GM23248 (cell line): ENCODE measurements at regions not wholly inside any gene's neighbourhood (a gene's known extent, or its start where the extent isn't known, plus 50 kb on each side); places are given as distances from the start of the nearest gene placed in this dataset.
A peak's percentile ranks its signal among the peaks of the same experiment; 100 is the strongest.

Experiments
- DNase-seq: peaks from one replicate; pipeline ENCODE4 v3.0.0-alpha.2; 2015
- H2AFZ ChIP-seq: fragments of 200-600 bp; sonication (generic); 2 replicates; pipeline ENCODE4 v1.6.1; 2016; ENCODE audit warnings: antibody characterized with exemption
- H3F3A ChIP-seq: fragments of 200-600 bp; sonication (generic); 2 replicates; pipeline ENCODE4 v1.6.1; 2016; ENCODE audit warnings: mild to moderate bottlenecking, antibody characterized with exemption, mixed run types; ENCODE audit not compliant: insufficient read depth
- H3K27ac ChIP-seq: fragments of 200-600 bp; sonication (generic); 2 replicates; pipeline ENCODE4 v1.5.1; 2016; ENCODE audit warnings: mild to moderate bottlenecking
- H3K27me3 ChIP-seq: fragments of 200-600 bp; sonication (generic); replicated peaks from 2 replicates; pipeline ENCODE4 v1.6.1; 2016; ENCODE audit warnings: mild to moderate bottlenecking; ENCODE audit not compliant: insufficient read depth
- H3K36me3 ChIP-seq: fragments of 200-600 bp; sonication (generic); 2 replicates; pipeline ENCODE4 v1.6.1; 2016; ENCODE audit warnings: low read depth, mild to moderate bottlenecking
- H3K4me1 ChIP-seq: fragments of 200-600 bp; sonication (generic); 2 replicates; pipeline ENCODE4 v1.6.1; 2016; ENCODE audit warnings: mild to moderate bottlenecking; ENCODE audit not compliant: insufficient read depth
- H3K4me2 ChIP-seq: fragments of 200-600 bp; sonication (generic); one replicate; pipeline ENCODE4 v1.6.1; 2016; ENCODE audit warnings: mild to moderate bottlenecking; ENCODE audit not compliant: unreplicated experiment
- H3K4me3 ChIP-seq: fragments of 200-600 bp; sonication (generic); 2 replicates; pipeline ENCODE4 v1.5.1; 2016; ENCODE audit warnings: mild to moderate bottlenecking
- H3K79me2 ChIP-seq: fragments of 200-600 bp; sonication (generic); 2 replicates; pipeline ENCODE4 v1.6.1; 2016; ENCODE audit warnings: mild to moderate bottlenecking; ENCODE audit not compliant: insufficient read depth
- H3K9ac ChIP-seq: fragments of 200-600 bp; sonication (generic); 2 replicates; pipeline ENCODE4 v1.6.1; 2016; ENCODE audit warnings: mild to moderate bottlenecking
- H3K9me2 ChIP-seq: fragments of 200-600 bp; sonication (generic); 2 replicates; pipeline ENCODE4 v1.6.1; 2016; ENCODE audit warnings: mixed run types, mild to moderate bottlenecking, moderate library complexity; ENCODE audit not compliant: insufficient read depth
- H3K9me3 ChIP-seq: fragments of 200-600 bp; sonication (generic); one replicate; pipeline ENCODE4 v1.6.1; 2017; ENCODE audit warnings: low read depth
- H4K20me1 ChIP-seq: fragments of 200-600 bp; sonication (generic); 2 replicates; pipeline ENCODE4 v1.6.0; 2016; ENCODE audit not compliant: insufficient read depth
- EZH2 ChIP-seq: fragments of 200-600 bp; sonication (generic); IDR thresholded peaks from 2 replicates; pipeline ENCODE4 v1.6.1; 2018; ENCODE audit warnings: antibody characterized with exemption, mild to moderate bottlenecking; ENCODE audit not compliant: insufficient read depth, poor library complexity, severe bottlenecking
- EZH2phosphoT487 ChIP-seq: fragments of 200-600 bp; sonication (generic); IDR thresholded peaks from 2 replicates; pipeline ENCODE4 v1.6.1; 2018; ENCODE audit warnings: antibody characterized with exemption, moderate library complexity, mild to moderate bottlenecking, low read depth; ENCODE audit not compliant: insufficient read depth
- WGBS, 2 experiments: methylation state at CpG; one replicate each; pipeline ENCODE4 v1.1.6; 2015 to 2017; ENCODE audit warnings: low lambda C conversion rate in 2 of 2, low coverage in 1 of 2; ENCODE audit errors: missing lambda C conversion rate in 2 of 2; 5-methylcytosine and 5-hydroxymethylcytosine counted together
- in situ Hi-C: fragments of 300-500 bp; cut with MboI; formaldehyde crosslinking; loops from 2 replicates; pipeline ENCODE4 v1.15.0; 2020

DNA sequence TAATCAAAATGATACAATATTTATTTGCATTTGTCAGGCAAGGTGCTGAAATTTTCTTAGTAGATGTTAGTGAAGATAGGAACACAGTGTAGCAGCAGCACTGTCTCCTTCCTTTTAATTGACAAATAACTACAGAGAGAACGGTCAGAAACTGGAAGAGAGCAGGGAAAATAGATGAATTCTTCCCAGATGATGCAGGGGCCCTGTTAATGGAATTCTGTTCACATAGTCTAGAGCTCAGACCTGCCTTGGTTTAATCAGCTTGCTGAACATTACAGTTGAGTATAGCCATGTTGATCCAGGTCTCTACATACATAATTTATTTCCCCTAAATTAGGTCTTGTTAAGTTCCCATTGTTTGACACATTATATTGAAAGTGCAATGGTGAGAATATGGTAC, 127.4 kb downstream of the SLC17A6 start:
- in situ Hi-C loops, result no loop called here
- WGBS, 2 experiments, result 23 to 33% methylated on average over 1 of the region's 1 CpG
- Histone ChIP-seq H2AFZ (no peak overlapping the region), H3K4me2 (peak overlapping the region; percentile 31), H3K36me3 (no peaks in the 10 kb centered on the region), H3K9ac (no peak overlapping the region), H3K9me2 (no peaks in the 10 kb centered on the region; the same call in 1 of the 2 replicates), H3K4me1 (peaks cover 33% of the 10 kb centered on the region), H3K27me3 (no peaks in the 10 kb centered on the region), H3K79me2 (no peaks in the 10 kb centered on the region), H3K4me3 (no peak overlapping the region), H3K9me3 (no peaks in the 10 kb centered on the region), H4K20me1 (no peaks in the 10 kb centered on the region), H3F3A (peaks cover 45% of the 10 kb centered on the region), H3K27ac (peak overlapping the region; percentile 83)
- TF ChIP-seq EZH2phosphoT487 (no peak), EZH2 (no peak)
- peak; percentile 30 for DNase-seq

DNA sequence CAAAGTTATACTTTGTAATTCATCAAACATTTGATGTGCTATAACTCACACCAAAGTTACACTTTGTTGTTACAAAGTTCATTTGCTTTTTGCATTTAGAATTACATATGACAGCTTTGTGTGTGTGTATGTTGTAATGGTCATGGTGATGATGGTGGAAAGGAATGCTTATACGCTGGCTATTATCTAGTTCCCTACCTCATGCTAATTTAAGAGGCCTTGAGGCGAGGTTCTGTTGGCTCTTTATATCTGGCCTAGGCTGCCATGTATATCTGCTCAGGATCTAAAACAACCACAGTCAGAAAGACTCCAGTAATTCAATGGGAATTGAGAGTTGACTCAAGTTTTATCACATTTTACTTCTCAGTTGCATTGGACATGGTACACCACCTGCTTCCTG, 123.4 kb downstream of the SLC17A6 start:
- peak; percentile 42 for DNase-seq
- Histone ChIP-seq H2AFZ (no peak overlapping the region), H3K9me3 (peaks cover 3% of the 10 kb centered on the region), H3K27ac (peak overlapping the region; percentile 27), H3K79me2 (no peaks in the 10 kb centered on the region), H3K4me1 (peaks cover 37% of the 10 kb centered on the region), H3K27me3 (no peaks in the 10 kb centered on the region), H3K4me2 (no peak overlapping the region), H3K4me3 (no peak overlapping the region), H3K9ac (no peak overlapping the region), H3K9me2 (no peaks in the 10 kb centered on the region; the same call in 1 of the 2 replicates), H3F3A (peaks cover 42% of the 10 kb centered on the region), H3K36me3 (no peaks in the 10 kb centered on the region), H4K20me1 (no peaks in the 10 kb centered on the region)
- in situ Hi-C loops, result no loop called here
- WGBS, 2 experiments, result 67 to 79% methylated on average over 2 of the region's 2 CpGs
- TF ChIP-seq EZH2, result no peak
- TF ChIP-seq EZH2phosphoT487, result no peak

DNA sequence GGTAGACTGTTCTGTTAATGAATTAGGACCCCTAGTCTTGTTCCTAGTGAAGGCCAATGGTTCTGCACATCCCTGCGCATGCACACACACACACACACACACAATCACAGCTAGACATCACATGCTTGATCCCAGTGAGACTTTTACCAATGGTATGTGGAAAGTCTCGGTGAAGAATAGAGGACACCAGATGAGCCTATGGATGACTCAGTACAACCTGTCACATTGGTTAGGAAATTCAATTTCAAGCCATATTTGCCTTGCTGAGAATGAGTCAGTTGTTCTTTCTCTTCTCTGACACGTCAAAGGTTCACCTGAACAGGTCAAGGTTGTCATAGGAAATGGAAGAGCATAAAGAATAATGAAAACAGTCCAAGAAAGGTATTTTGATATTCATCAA, 122.0 kb downstream of the SLC17A6 start:
- Histone ChIP-seq H3F3A (peaks cover 30% of the 10 kb centered on the region; the same call in 1 of the 2 replicates), H2AFZ (no peak overlapping the region), H3K4me2 (no peak overlapping the region), H3K36me3 (no peaks in the 10 kb centered on the region), H3K9me2 (no peaks in the 10 kb centered on the region; the same call in 1 of the 2 replicates), H3K27me3 (no peaks in the 10 kb centered on the region), H3K4me3 (no peak overlapping the region), H3K27ac (no peak overlapping the region), H3K9ac (no peak overlapping the region), H3K79me2 (no peaks in the 10 kb centered on the region), H3K4me1 (peaks cover 23% of the 10 kb centered on the region), H3K9me3 (peaks cover 3% of the 10 kb centered on the region), H4K20me1 (no peaks in the 10 kb centered on the region)
- DNase-seq, result peak; percentile 5
- 71 to 76% methylated on average over 3 of the region's 3 CpGs for WGBS, 2 experiments
- TF ChIP-seq EZH2 (no peak), EZH2phosphoT487 (no peak)
- in situ Hi-C loops, result no loop called here

DNA sequence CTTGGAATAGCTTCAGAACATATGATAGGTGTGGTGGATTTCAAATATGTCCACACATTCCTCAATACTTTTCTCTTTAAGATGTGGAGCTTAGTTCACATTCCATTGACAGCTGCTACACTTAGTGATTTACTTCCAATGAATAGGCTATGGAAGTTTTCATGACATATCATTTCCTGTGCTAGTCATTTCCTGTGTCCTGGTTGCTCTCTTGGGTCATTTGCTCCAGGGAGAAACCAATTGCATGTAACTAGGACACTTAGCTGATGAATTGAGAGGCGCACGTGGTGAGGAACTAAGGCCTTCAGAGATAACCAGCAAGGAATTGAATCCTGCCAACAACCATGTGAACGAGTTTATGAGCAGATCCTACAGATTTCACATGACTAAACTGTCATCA, 120.9 kb downstream of the SLC17A6 start:
- no peaks in the 10 kb centered on the region; the same call in 1 of the 2 replicates for H3K9me2 ChIP-seq
- no peak for TF ChIP-seq EZH2phosphoT487
- TF ChIP-seq EZH2, result no peak
- no peak overlapping the region for H3K9ac ChIP-seq
- peaks cover 28% of the 10 kb centered on the region for H3K4me1 ChIP-seq
- peak; percentile 53 for DNase-seq
- no peaks in the 10 kb centered on the region for H4K20me1 ChIP-seq
- no peaks in the 10 kb centered on the region for H3K27me3 ChIP-seq
- H3K4me3 ChIP-seq, result no peak overlapping the region
- peaks cover 3% of the 10 kb centered on the region for H3K9me3 ChIP-seq
- in situ Hi-C loops, result no loop called here
- peak overlapping the region; percentile 38 for H3K27ac ChIP-seq
- H3K4me2 ChIP-seq, result no peak overlapping the region
- H2AFZ ChIP-seq, result no peak overlapping the region
- H3K36me3 ChIP-seq, result no peaks in the 10 kb centered on the region
- H3K79me2 ChIP-seq, result no peaks in the 10 kb centered on the region
- peaks cover 30% of the 10 kb centered on the region; the same call in 1 of the 2 replicates for H3F3A ChIP-seq
- 42 to 43% methylated on average over 3 of the region's 3 CpGs for WGBS, 2 experiments

DNA sequence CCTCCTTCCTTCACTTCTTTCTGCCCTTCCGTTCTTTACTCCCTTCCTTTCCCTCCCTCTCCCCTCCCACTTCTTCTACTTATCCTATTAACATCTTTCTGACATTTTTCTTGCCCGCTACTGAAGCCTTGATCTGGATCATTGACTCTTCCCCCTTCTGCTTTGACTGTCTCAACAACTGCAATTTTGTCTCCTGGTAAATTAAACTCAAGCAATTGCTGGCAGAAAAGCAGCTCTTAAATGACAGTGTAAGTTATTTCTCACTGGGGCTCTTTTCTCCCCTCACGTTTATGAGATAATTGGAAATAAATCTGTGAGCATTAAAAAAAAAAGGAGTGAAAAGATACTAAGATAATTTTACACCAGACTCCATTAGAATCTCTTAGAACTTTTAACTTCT, 120.0 kb downstream of the SLC17A6 start:
- Histone ChIP-seq H3F3A (peaks cover 30% of the 10 kb centered on the region; the same call in 1 of the 2 replicates), H3K27me3 (no peaks in the 10 kb centered on the region), H3K4me3 (no peak overlapping the region), H3K9me3 (peaks cover 3% of the 10 kb centered on the region), H3K4me2 (no peak overlapping the region), H4K20me1 (no peaks in the 10 kb centered on the region), H3K9ac (no peak overlapping the region), H3K79me2 (no peaks in the 10 kb centered on the region), H2AFZ (no peak overlapping the region), H3K4me1 (peaks cover 28% of the 10 kb centered on the region), H3K9me2 (no peaks in the 10 kb centered on the region; the same call in 1 of the 2 replicates), H3K27ac (no peak overlapping the region), H3K36me3 (no peaks in the 10 kb centered on the region)
- no peak for DNase-seq
- TF ChIP-seq EZH2 (no peak), EZH2phosphoT487 (no peak)
- in situ Hi-C loops, result no loop called here
- WGBS, 2 experiments, result 57 to 69% methylated on average over 3 of the region's 3 CpGs
